DOHH2 (cell line): ENCODE measurements at regions not wholly inside any gene's neighbourhood (a gene's known extent, or its start where the extent isn't known, plus 50 kb on each side); places are given as distances from the start of the nearest gene placed in this dataset.

Experiments
- CTCF ChIP-seq: fragments of 200-600 bp; sonication (generic); IDR thresholded peaks from one replicate; pipeline ENCODE4 v1.5.1; 2014; ENCODE audit warnings: antibody characterized with exemption, mild to moderate bottlenecking, low read depth, low read length; ENCODE audit not compliant: poor library complexity, severe bottlenecking
- EZH2phosphoT487 ChIP-seq: fragments of 200-600 bp; sonication (generic); IDR thresholded peaks from 2 replicates; pipeline ENCODE4 v1.6.1; 2017; ENCODE audit warnings: borderline replicate concordance, mild to moderate bottlenecking, antibody characterized with exemption, low read length, moderate library complexity, mixed read lengths

- TF ChIP-seq CTCF, result no peak
- no peak for TF ChIP-seq EZH2phosphoT487
These were observed 306.7 kb upstream of the ROBO2 start for GRCh38 chr3:76733073-76733759.
